ENCODE measurements at regions not wholly inside any gene's neighbourhood (a gene's known extent, or its start where the extent isn't known, plus 50 kb on each side); places are given as distances from the start of the nearest gene placed in this dataset.

DNA sequence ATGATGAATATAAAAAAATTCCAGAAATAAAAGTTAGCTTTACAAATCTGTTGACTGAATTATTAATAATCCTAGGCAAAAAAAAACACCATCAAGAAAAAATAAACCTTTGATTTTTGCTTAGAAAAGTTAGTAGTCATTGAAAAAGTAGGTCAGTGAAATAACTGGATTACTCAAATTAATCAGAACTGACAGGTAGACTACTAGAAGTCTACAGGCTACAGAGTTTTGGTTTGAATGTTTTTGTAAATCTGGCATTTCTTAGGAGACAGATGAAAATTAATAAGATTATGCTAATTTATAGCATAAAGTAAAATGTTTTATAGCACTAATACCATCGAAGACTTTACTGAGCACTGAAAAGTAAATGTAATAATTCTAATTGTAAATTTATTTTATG, 511.9 kb downstream of the PTPRC start:
- H3K27ac ChIP-seq, result no peak overlapping the region

GRCh38 chr1:199151634-199152425, 513.0 kb downstream of the PTPRC start:
- Histone ChIP-seq H3K4me1 (no peaks in the 10 kb centered on the region), H3K4me3 (no peak overlapping the region), H3K27ac (no peak overlapping the region), H3K27me3 (no peaks in the 10 kb centered on the region), H3K36me3 (no peaks in the 10 kb centered on the region), H3K9me3 (no peaks in the 10 kb centered on the region)
- TF ChIP-seq, protein P1, sequence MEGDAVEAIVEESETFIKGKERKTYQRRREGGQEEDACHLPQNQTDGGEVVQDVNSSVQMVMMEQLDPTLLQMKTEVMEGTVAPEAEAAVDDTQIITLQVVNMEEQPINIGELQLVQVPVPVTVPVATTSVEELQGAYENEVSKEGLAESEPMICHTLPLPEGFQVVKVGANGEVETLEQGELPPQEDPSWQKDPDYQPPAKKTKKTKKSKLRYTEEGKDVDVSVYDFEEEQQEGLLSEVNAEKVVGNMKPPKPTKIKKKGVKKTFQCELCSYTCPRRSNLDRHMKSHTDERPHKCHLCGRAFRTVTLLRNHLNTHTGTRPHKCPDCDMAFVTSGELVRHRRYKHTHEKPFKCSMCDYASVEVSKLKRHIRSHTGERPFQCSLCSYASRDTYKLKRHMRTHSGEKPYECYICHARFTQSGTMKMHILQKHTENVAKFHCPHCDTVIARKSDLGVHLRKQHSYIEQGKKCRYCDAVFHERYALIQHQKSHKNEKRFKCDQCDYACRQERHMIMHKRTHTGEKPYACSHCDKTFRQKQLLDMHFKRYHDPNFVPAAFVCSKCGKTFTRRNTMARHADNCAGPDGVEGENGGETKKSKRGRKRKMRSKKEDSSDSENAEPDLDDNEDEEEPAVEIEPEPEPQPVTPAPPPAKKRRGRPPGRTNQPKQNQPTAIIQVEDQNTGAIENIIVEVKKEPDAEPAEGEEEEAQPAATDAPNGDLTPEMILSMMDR (IDR thresholded peaks at IDR 0.05), result no peak
- no peak for DNase-seq
- intact Hi-C loops (cut with DNase I; ENCODE audit: low total_unique reads), result no loop called here

More for the DNA sequence above, 511.9 kb downstream of the PTPRC start:
- H3K4me1 ChIP-seq, result no peaks in the 10 kb centered on the region
- no peak overlapping the region for H3K4me3 ChIP-seq
- DNase-seq, result no peak
- H3K9me3 ChIP-seq, result no peaks in the 10 kb centered on the region
- TF ChIP-seq, protein P1 (IDR thresholded peaks at IDR 0.05), result no peak
- no peak for TF ChIP-seq POLR2A (IDR thresholded peaks at IDR 0.05)
- no peaks in the 10 kb centered on the region for H3K36me3 ChIP-seq
- intact Hi-C loops (cut with DNase I; ENCODE audit: low total_unique reads), result no loop called here
- no peaks in the 10 kb centered on the region for H3K27me3 ChIP-seq

DNA sequence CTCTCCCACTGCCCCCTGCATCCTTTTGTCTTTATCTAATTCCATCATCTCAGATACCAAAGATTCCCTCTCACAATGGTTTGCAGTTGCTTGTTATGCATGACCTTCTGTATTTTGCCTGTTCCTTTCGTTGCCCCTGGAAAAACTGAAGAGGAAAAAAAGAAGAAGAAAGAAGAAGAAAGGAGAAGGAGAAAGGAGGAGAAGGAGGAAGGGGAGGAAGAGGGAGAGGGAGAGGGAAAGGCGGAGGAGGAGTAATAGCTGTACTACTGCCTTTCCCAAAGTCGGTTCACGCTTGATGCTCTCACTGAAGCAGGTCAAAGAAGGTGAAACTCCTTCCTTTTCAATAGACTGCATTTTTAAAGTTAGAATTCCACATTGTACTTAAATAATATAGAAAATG, 513.8 kb downstream of the PTPRC start:
- no peaks in the 10 kb centered on the region for H3K4me1 ChIP-seq
- H3K27me3 ChIP-seq, result no peaks in the 10 kb centered on the region
- H3K27ac ChIP-seq, result no peak overlapping the region
- intact Hi-C loops (cut with DNase I; ENCODE audit: low total_unique reads), result no loop called here
- DNase-seq, result no peak
- no peak for TF ChIP-seq POLR2A (IDR thresholded peaks at IDR 0.05)
- TF ChIP-seq, protein P1 (IDR thresholded peaks at IDR 0.05), result no peak
- no peaks in the 10 kb centered on the region for H3K36me3 ChIP-seq
- H3K9me3 ChIP-seq, result no peaks in the 10 kb centered on the region
- no peak overlapping the region for H3K4me3 ChIP-seq

DNA sequence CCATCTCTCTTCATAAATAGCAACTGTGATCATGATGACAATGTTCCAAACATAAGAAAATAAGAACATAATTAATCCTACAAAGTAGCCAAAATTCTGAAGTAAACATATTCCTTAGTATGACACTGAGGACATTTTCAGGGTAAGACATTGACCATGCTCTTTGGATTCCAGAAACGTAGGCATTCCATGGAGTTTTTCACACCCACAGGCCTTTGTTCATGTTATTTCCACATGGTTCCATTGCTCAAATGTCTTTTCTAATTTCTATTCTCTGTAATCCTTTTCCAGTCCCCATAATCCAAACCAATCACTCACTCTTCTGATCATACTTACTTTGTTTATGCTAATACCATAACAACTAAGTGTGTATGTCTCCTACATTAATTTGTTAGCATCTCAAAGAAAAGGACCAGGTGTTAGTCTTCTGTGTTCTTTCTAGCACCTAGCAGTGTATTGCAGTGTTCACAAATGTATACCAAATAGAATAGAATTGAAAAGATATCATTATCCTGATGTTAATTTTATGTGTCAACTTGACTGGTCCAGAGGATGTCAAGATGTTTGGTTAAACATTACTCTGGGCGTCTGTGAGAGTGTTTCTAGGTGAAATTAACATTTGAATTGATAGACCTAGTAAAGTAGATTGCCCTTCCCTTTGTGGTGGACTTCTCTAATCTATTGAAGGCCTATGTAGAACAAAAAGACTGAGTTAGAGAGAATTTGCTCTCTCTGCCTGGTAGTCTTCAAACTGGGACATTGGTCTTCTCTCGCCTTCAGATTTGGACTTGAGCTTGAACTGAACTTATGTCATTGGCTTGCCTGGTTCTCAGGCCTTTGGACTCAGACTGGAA, 516.6 kb downstream of the PTPRC start:
- Histone ChIP-seq H3K9me3 (no peaks in the 10 kb centered on the region), H3K4me3 (no peak overlapping the region), H3K36me3 (no peaks in the 10 kb centered on the region), H3K27me3 (no peaks in the 10 kb centered on the region), H3K27ac (no peak overlapping the region), H3K4me1 (no peaks in the 10 kb centered on the region)
- intact Hi-C loops (cut with DNase I; ENCODE audit: low total_unique reads), result no loop called here
- no peak for DNase-seq
- TF ChIP-seq, protein P1 (IDR thresholded peaks at IDR 0.05), result no peak
- TF ChIP-seq POLR2A (IDR thresholded peaks at IDR 0.05), result no peak

DNA sequence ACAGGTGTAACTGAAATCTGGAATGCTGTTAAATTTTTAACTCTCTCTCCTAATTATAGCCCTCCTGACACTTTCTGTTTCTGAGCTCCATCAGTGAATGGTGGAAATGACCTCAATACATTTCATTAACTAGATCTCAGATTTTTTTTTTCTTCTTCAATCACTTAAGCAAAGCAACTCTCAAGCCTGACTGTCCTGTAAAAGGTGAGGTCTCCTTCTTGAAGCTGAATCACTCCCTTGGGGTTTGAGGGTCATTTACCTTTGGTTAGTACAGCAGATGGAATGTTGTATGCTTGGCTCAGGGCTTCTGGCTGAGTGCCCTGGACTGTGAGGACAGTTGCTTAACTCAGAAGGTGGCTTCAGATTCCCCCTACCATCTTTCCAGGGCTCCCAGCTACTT, 518.7 kb downstream of the PTPRC start:
- no peaks in the 10 kb centered on the region for H3K27me3 ChIP-seq
- no peak overlapping the region for H3K4me3 ChIP-seq
- H3K9me3 ChIP-seq, result no peaks in the 10 kb centered on the region
- no peak for DNase-seq
- no peaks in the 10 kb centered on the region for H3K4me1 ChIP-seq
- intact Hi-C loops (cut with DNase I; ENCODE audit: low total_unique reads), result no loop called here
- TF ChIP-seq POLR2A (IDR thresholded peaks at IDR 0.05), result no peak
- TF ChIP-seq, protein P1 (IDR thresholded peaks at IDR 0.05), result no peak
- H3K27ac ChIP-seq, result no peak overlapping the region
- no peaks in the 10 kb centered on the region for H3K36me3 ChIP-seq
